HepG2 (cell line): ENCODE measurements at regions not wholly inside any gene's neighbourhood (a gene's known extent, or its start where the extent isn't known, plus 50 kb on each side); places are given as distances from the start of the nearest gene placed in this dataset.

Experiments
- ATAC-seq: fragments of 200-7000 bp; cut with Tn5 transposase; 3 replicates; pipeline ENCODE4 v1.9.1; 2020; ENCODE audit warnings: mild to moderate bottlenecking, moderate library complexity
- BruUV-seq: library from RNA; stranded (reverse); fragments of 400-500 nt; replicated peaks from 2 replicates; lab custom pipeline; 2021; lab: Mats Ljungman, UMichigan
- CTCF ChIA-PET: fragments of 300-600 bp; formaldehyde crosslinking; extraction: SDS; loops from one replicate; lab custom pipeline; 2021; ENCODE audit warnings: low total read pairs, inconsistent platforms, low intra/inter-chr PET ratio; lab: Yijun Ruan, JAX
- POLR2A ChIA-PET: fragments of 350-600 bp; sonication (Branson Sonifier 250); formaldehyde crosslinking; loops from one replicate; lab custom pipeline; 2020; ENCODE audit warnings: antibody characterized with exemption, inconsistent platforms; lab: Yijun Ruan, JAX
- DNase-seq: peaks from one replicate; pipeline ENCODE4 v3.0.0-alpha.2; 2015; ENCODE audit warnings: low spot score
- FAIRE-seq: peaks from 3 replicates; lab custom pipeline; 2011; peaks lifted over from hg19 to GRCh38; lab: Jason Lieb, UNC
- H2AFZ ChIP-seq: one replicate; pipeline ENCODE4 v1.6.1; 2011; ENCODE audit warnings: low read length, inconsistent platforms
- H3K27ac ChIP-seq: fragments of 300-600 bp; 3 replicates; pipeline ENCODE4 v1.8.0; 2011; ENCODE audit warnings: mixed run types, mild to moderate bottlenecking, mixed read lengths, low read length, inconsistent platforms; ENCODE audit not compliant: insufficient read depth; ENCODE audit errors: extremely low read length
- H3K27me3 ChIP-seq, 2 experiments: fragments of 200-600 bp in 1 of 2; 2 replicates in 1 of 2; 3 replicates in 1 of 2; pipeline versions ENCODE4 v1.6.0 to v1.8.0; 2011; ENCODE audit warnings: low read length in 2 of 2, mild to moderate bottlenecking in 2 of 2, moderate library complexity in 2 of 2, inconsistent platforms in 1 of 2; ENCODE audit not compliant: insufficient read depth in 2 of 2, control insufficient read depth in 1 of 2
- H3K36me3 ChIP-seq, 2 experiments: fragments of 200-600 bp in 1 of 2; replicated peaks in 1 of 2; 2 replicates in 1 of 2; 3 replicates in 1 of 2; pipeline versions ENCODE4 v1.5.1 to v1.8.0; 2011; ENCODE audit warnings: low read length in 2 of 2, inconsistent platforms in 1 of 2; ENCODE audit not compliant: insufficient read depth in 2 of 2, control insufficient read depth in 1 of 2
- H3K4me1 ChIP-seq: 2 replicates; pipeline ENCODE4 v1.5.1; 2012; ENCODE audit warnings: low read length, inconsistent platforms; ENCODE audit not compliant: insufficient read depth
- H3K4me2 ChIP-seq: 2 replicates; pipeline ENCODE4 v1.6.0; 2011; ENCODE audit warnings: low read depth, low read length, inconsistent platforms
- H3K4me3 ChIP-seq, 3 experiments: fragments of 200-600 bp in 1 of 3; sonication (generic), shearing (Covaris generic) in 1 of 3; replicated peaks in 1 of 3; 2 replicates each; pipeline ENCODE4 v1.5.1; 2011 to 2016; ENCODE audit warnings: low read length in 3 of 3, inconsistent platforms in 2 of 3, low read depth in 2 of 3, mild to moderate bottlenecking in 2 of 3, control low read depth in 1 of 3, mixed read lengths in 1 of 3; ENCODE audit not compliant: insufficient read depth in 1 of 3
- H3K79me2 ChIP-seq: one replicate; pipeline ENCODE4 v1.6.1; 2011; ENCODE audit warnings: low read length, inconsistent platforms; ENCODE audit not compliant: insufficient read depth
- H3K9ac ChIP-seq: 2 replicates; pipeline ENCODE4 v1.6.0; 2011; ENCODE audit warnings: mild to moderate bottlenecking, low read depth, low read length, inconsistent platforms; ENCODE audit not compliant: insufficient read depth
- H3K9me3 ChIP-seq: 2 replicates; pipeline ENCODE4 v1.5.1; 2012; ENCODE audit warnings: mild to moderate bottlenecking, low read length
- H4K20me1 ChIP-seq: 2 replicates; pipeline ENCODE4 v1.6.0; 2011; ENCODE audit warnings: inconsistent platforms, mild to moderate bottlenecking, low read length, moderate library complexity; ENCODE audit not compliant: insufficient read depth
- BCL6 ChIP-seq: IDR thresholded peaks from 2 replicates; pipeline ENCODE4 v1.6.1; 2016; ENCODE audit warnings: missing genetic modification reagents, missing compliant biosample characterization
- MAFG ChIP-seq: sonication (generic); formaldehyde crosslinking; IDR thresholded peaks from 2 replicates; pipeline ENCODE4 v1.5.1; 2020; ENCODE audit warnings: mild to moderate bottlenecking, missing genetic modification reagents
- MBNL3 ChIP-seq: fragments of 250-450 bp; sonication (Bioruptor Pico); conservative IDR thresholded peaks from 2 replicates; pipeline ENCODE4 v1.8.0; 2022; ENCODE audit warnings: mild to moderate bottlenecking, inconsistent platforms
- NFKB2 ChIP-seq: sonication (generic); formaldehyde crosslinking; IDR thresholded peaks from 2 replicates; pipeline ENCODE4 v1.4.0; 2020; ENCODE audit warnings: missing genetic modification reagents, borderline replicate concordance
- NR2C2 ChIP-seq: sonication (generic); formaldehyde crosslinking; IDR thresholded peaks from 2 replicates; pipeline ENCODE4 v1.4.0; 2020; ENCODE audit warnings: missing genetic modification reagents, mild to moderate bottlenecking, moderate library complexity, borderline replicate concordance
- PAXIP1 ChIP-seq: sonication (generic); formaldehyde crosslinking; conservative IDR thresholded peaks from 2 replicates; pipeline ENCODE4 v1.4.0; 2020; ENCODE audit warnings: mild to moderate bottlenecking, missing genetic modification reagents, moderate library complexity
- U2AF1 ChIP-seq: fragments of 200-400 bp; formaldehyde crosslinking; optimal IDR thresholded peaks from 2 replicates; pipeline ENCODE3; 2017; ENCODE audit warnings: mild to moderate bottlenecking, low read depth, low read length
- ZNF639 ChIP-seq: conservative IDR thresholded peaks from 2 replicates; pipeline ENCODE4 v1.6.1; 2018; ENCODE audit warnings: missing genetic modification reagents
- WGBS: methylation state at CpG from one replicate; pipeline ENCODE4 v1.1.6; 2017; ENCODE audit warnings: low lambda C conversion rate; 5-methylcytosine and 5-hydroxymethylcytosine counted together
- in situ Hi-C: cut with HindIII; loops from 2 replicates; pipeline ENCODE4 v1.10.0; 2017; ENCODE audit warnings: low pct_unique_long_range_greater_than_20kb; ENCODE audit not compliant: extremely low pct_ligation_motif_present
- intact Hi-C: fragments of 100-400 bp; cut with micrococcal nuclease; formaldehyde crosslinking; loops from one replicate; pipeline ENCODE4 v1.10.0; 2022; ENCODE audit not compliant: unreplicated experiment
- TF ChIP-seq, protein P1 (sequence below): sonication (generic); formaldehyde crosslinking; IDR thresholded peaks from 2 replicates; pipeline ENCODE4 v1.5.0; 2020; ENCODE audit warnings: mild to moderate bottlenecking, missing genetic modification reagents, borderline replicate concordance

DNA sequence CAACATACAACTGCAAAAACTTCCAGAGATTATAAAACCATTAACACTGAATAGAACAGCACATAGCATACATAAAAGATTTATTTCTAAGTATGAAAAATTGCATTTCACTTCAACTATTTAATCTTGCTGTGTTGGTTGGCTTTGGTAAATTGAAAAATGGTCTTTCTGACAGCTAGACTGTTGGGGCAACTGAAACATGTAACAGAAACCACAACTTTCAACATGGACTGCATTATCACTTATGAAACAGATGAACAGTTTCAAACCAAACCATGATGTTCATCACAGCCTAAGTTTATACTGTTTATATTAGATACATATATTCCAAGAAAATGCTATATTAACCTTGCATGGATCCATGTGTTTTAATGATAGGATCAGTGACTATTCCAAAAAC lies 324.1 kb upstream of the PCDH9 start:
- Histone ChIP-seq H3K4me2 (no peak overlapping the region), H4K20me1 (no peaks in the 10 kb centered on the region), H2AFZ (no peak overlapping the region), H3K4me1 (no peaks in the 10 kb centered on the region), H3K4me3 (no peak overlapping the region), H3K9ac (no peak overlapping the region), H3K79me2 (no peaks in the 10 kb centered on the region), H3K27me3 (no peaks in the 10 kb centered on the region), H3K9me3 (peaks cover 31% of the 10 kb centered on the region), H3K27ac (no peak overlapping the region), H3K36me3 (no peaks in the 10 kb centered on the region)
- ChIA-PET CTCF (no interaction called here), POLR2A (no interaction called here)
- intact Hi-C loops, result no loop called here
- no peak for DNase-seq
- no peak for ATAC-seq
- BruUV-seq, result no TSS peak
- in situ Hi-C loops, result no loop called here
- no peak for FAIRE-seq
- TF ChIP-seq PAXIP1 (CRISPR knock-in tag) (no peak), NFKB2 (CRISPR knock-in tag) (no peak), U2AF1 (no peak), NR2C2 (no peak)

DNA sequence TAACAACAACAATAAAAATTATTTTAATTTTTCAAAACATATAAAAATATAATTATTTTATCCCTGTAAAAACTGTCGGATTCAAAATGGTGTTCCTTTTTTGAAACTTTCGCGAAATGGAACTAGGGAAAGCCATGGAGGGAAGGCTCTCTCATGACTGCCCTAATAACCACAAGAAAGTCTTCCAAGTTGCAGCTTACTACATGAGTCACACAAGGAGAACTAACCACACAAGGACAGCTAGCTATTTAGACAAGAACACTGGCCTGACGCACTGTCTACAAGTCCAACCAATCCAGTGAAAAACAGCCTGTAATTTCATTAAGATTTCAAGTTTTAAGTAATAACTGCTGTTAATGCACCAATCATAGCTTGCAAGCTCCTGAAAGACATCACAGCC lies 319.2 kb upstream of the PCDH9 start:
- no peak overlapping the region for H2AFZ ChIP-seq
- H4K20me1 ChIP-seq, result no peaks in the 10 kb centered on the region
- FAIRE-seq (no peak), ATAC-seq (no peak), DNase-seq (no peak)
- BruUV-seq, result no TSS peak
- intact Hi-C loops, result no loop called here
- H3K27ac ChIP-seq, result no peak overlapping the region
- H3K4me3 ChIP-seq, result no peak overlapping the region
- in situ Hi-C loops, result no loop called here
- H3K79me2 ChIP-seq, result no peaks in the 10 kb centered on the region
- 7% methylated on average over 3 of the region's 4 CpGs for WGBS
- ChIA-PET POLR2A (no interaction called here), CTCF (no interaction called here)
- H3K9ac ChIP-seq, result no peak overlapping the region
- H3K4me1 ChIP-seq, result no peaks in the 10 kb centered on the region
- H3K4me2 ChIP-seq, result no peak overlapping the region
- H3K27me3 ChIP-seq, result no peaks in the 10 kb centered on the region
- H3K9me3 ChIP-seq, result no peaks in the 10 kb centered on the region
- H3K36me3 ChIP-seq, result no peaks in the 10 kb centered on the region
- no peak for TF ChIP-seq ZNF639 (CRISPR knock-in tag)
- TF ChIP-seq, protein P1, sequence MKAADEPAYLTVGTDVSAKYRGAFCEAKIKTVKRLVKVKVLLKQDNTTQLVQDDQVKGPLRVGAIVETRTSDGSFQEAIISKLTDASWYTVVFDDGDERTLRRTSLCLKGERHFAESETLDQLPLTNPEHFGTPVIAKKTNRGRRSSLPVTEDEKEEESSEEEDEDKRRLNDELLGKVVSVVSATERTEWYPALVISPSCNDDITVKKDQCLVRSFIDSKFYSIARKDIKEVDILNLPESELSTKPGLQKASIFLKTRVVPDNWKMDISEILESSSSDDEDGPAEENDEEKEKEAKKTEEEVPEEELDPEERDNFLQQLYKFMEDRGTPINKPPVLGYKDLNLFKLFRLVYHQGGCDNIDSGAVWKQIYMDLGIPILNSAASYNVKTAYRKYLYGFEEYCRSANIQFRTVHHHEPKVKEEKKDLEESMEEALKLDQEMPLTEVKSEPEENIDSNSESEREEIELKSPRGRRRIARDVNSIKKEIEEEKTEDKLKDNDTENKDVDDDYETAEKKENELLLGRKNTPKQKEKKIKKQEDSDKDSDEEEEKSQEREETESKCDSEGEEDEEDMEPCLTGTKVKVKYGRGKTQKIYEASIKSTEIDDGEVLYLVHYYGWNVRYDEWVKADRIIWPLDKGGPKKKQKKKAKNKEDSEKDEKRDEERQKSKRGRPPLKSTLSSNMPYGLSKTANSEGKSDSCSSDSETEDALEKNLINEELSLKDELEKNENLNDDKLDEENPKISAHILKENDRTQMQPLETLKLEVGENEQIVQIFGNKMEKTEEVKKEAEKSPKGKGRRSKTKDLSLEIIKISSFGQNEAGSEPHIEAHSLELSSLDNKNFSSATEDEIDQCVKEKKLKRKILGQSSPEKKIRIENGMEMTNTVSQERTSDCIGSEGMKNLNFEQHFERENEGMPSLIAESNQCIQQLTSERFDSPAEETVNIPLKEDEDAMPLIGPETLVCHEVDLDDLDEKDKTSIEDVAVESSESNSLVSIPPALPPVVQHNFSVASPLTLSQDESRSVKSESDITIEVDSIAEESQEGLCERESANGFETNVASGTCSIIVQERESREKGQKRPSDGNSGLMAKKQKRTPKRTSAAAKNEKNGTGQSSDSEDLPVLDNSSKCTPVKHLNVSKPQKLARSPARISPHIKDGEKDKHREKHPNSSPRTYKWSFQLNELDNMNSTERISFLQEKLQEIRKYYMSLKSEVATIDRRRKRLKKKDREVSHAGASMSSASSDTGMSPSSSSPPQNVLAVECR (CRISPR knock-in tag), result no peak
- no peak for TF ChIP-seq BCL6
- TF ChIP-seq MAFG (CRISPR knock-in tag), result no peak
- TF ChIP-seq MBNL3, result no peak
